NCI-H1105 treated with DMSO at 0.1 percent for 48 hours (cell line): ENCODE measurements at regions not wholly inside any gene's neighbourhood (a gene's known extent, or its start where the extent isn't known, plus 50 kb on each side); places are given as distances from the start of the nearest gene placed in this dataset.
A peak's percentile ranks its signal among the peaks of the same experiment; 100 is the strongest.

Source experiments
- DNase-seq: peaks from one replicate; lab custom pipeline; 2025; lab: John Stamatoyannopoulos, UW

- no peak for DNase-seq
Observed at GRCh38 chr17:71919896-71920295, 200.9 kb upstream of the SOX9 start.

GRCh38 chr17:71921796-71922195 is 199.0 kb upstream of the SOX9 start:
- DNase-seq = no peak

GRCh38 chr17:71922439-71922838 is 198.4 kb upstream of the SOX9 start:
- no peak for DNase-seq

GRCh38 chr17:71926746-71927398 is 193.9 kb upstream of the SOX9 start:
- DNase-seq = no peak

GRCh38 chr17:71933306-71933705 is 187.5 kb upstream of the SOX9 start:
- DNase-seq = no peak

GRCh38 chr17:71934520-71934919 is 186.3 kb upstream of the SOX9 start:
- DNase-seq = no peak

GRCh38 chr17:71935341-71935740 is 185.5 kb upstream of the SOX9 start:
- DNase-seq = peak; percentile 9

GRCh38 chr17:71936977-71937376 is 183.8 kb upstream of the SOX9 start:
- DNase-seq = no peak

GRCh38 chr17:71937914-71938313 is 182.9 kb upstream of the SOX9 start:
- DNase-seq = no peak

- no peak for DNase-seq
Observed at GRCh38 chr17:71938340-71939010, 182.3 kb upstream of the SOX9 start.

- no peak for DNase-seq
Observed at GRCh38 chr17:71941920-71942319, 178.9 kb upstream of the SOX9 start.

GRCh38 chr17:71942626-71943025 is 178.2 kb upstream of the SOX9 start:
- no peak for DNase-seq

GRCh38 chr17:71948703-71949422 is 172.0 kb upstream of the SOX9 start:
- no peak for DNase-seq

- peak; percentile 0 for DNase-seq
Observed at GRCh38 chr17:71959154-71959553, 161.7 kb upstream of the SOX9 start.

- no peak for DNase-seq
Observed at GRCh38 chr17:71963351-71963750, 157.5 kb upstream of the SOX9 start.

GRCh38 chr17:71963791-71964190 is 157.0 kb upstream of the SOX9 start:
- DNase-seq = no peak

- no peak for DNase-seq
Observed at GRCh38 chr17:71964559-71964958, 156.3 kb upstream of the SOX9 start.

GRCh38 chr17:71966055-71966454 is 154.8 kb upstream of the SOX9 start:
- no peak for DNase-seq

- DNase-seq = no peak
Observed at GRCh38 chr17:71966459-71967313, 154.1 kb upstream of the SOX9 start.

- no peak for DNase-seq
Observed at GRCh38 chr17:71969500-71969899, 151.3 kb upstream of the SOX9 start.

- no peak for DNase-seq
Observed at GRCh38 chr17:71970312-71970711, 150.5 kb upstream of the SOX9 start.

- DNase-seq = no peak
Observed at GRCh38 chr17:71974051-71974450, 146.8 kb upstream of the SOX9 start.
